Gastrocnemius medialis (tissue), 4 donors: ENCODE measurements at regions not wholly inside any gene's neighbourhood (a gene's known extent, or its start where the extent isn't known, plus 50 kb on each side); places are given as distances from the start of the nearest gene placed in this dataset.

Experiments used
- ATAC-seq, 2 donors: fragments of 150-250 bp; one replicate each; pipeline ENCODE4 v1.9.1; 2016
- DNase-seq, 2 donors: peaks; one replicate each; pipeline ENCODE4 v3.0.0-alpha.2; 2019
- H3K27ac ChIP-seq, 4 donors: fragments of 200-600 bp; sonication (generic); 1 replicate in 1 of 4; 2 replicates in 3 of 4; pipeline ENCODE4 v1.5.1; 2016 to 2018; ENCODE audit warnings: mild to moderate bottlenecking in 2 of 4, moderate library complexity in 1 of 4
- H3K27me3 ChIP-seq, 3 donors: fragments of 200-600 bp; sonication (generic) in 2 of 3; 1 replicate in 1 of 3; 2 replicates in 2 of 3; pipeline versions ENCODE4 v1.5.1 to v1.6.0; 2016 to 2019; ENCODE audit warnings: mild to moderate bottlenecking in 1 of 3, moderate library complexity in 1 of 3
- H3K36me3 ChIP-seq, 2 donors: fragments of 200-600 bp; sonication (generic) in 1 of 2; one replicate each; pipeline ENCODE4 v1.5.1; 2017 to 2018
- H3K4me1 ChIP-seq, 2 donors: fragments of 200-600 bp; sonication (generic) in 1 of 2; one replicate each; pipeline ENCODE4 v1.5.1; 2016 to 2017; ENCODE audit warnings: mild to moderate bottlenecking in 2 of 2
- H3K4me3 ChIP-seq, 4 donors: fragments of 200-600 bp; sonication (generic) in 3 of 4; 1 replicate in 1 of 4; 2 replicates in 3 of 4; pipeline ENCODE4 v1.5.1; 2016 to 2019; ENCODE audit warnings: mild to moderate bottlenecking in 2 of 4
- H3K9me3 ChIP-seq, 3 donors: fragments of 200-600 bp; sonication (generic) in 2 of 3; 1 replicate in 1 of 3; 2 replicates in 2 of 3; pipeline ENCODE4 v1.5.1; 2016 to 2019
- CTCF ChIP-seq, 5 experiments: fragments of 450-650 bp in 3 of 5; fragments of 200-600 bp in 2 of 5; sonication (generic) in 2 of 5; IDR thresholded peaks in 4 of 5; conservative IDR thresholded peaks in 1 of 5; 1 replicate in 4 of 5; 2 replicates in 1 of 5; pipeline ENCODE4 v1.5.1; 2016 to 2019; ENCODE audit warnings: antibody characterized with exemption in 5 of 5, mild to moderate bottlenecking in 3 of 5, moderate library complexity in 3 of 5
- POLR2A ChIP-seq, 2 donors: fragments of 450-650 bp; IDR thresholded peaks; one replicate each; pipeline ENCODE4 v1.6.1; 2017; ENCODE audit warnings: antibody characterized with exemption in 2 of 2, mild to moderate bottlenecking in 2 of 2, moderate library complexity in 2 of 2
- in situ Hi-C, 4 donors: fragments of 200-750 bp; cut with MboI; loops; one replicate each; pipeline versions ENCODE4 v1.15.0 to v1.8.0; 2017; ENCODE audit warnings: low sequenced_read_pairs in 4 of 4
- intact Hi-C: fragments of 100-400 bp; cut with DNase I; formaldehyde crosslinking; loops from one replicate; pipeline ENCODE4 v1.15.1; 2023; ENCODE audit warnings: low total_unique reads

GRCh38 chr4:138870737-138871554 is 144.6 kb upstream of the NOCT start:
- TF ChIP-seq CTCF (IDR thresholded peaks at IDR 0.05 in 4 of 5, conservative IDR thresholded peaks at IDR 0.05 in 1 of 5): peak; percentile 74 to 87 (median 83)
- no peak for TF ChIP-seq POLR2A (IDR thresholded peaks at IDR 0.05)
- H3K9me3 ChIP-seq: no peaks in the 10 kb centered on the region
- ATAC-seq (peak; percentile 74 to 84), DNase-seq (peak; percentile 11 to 36)
- no peaks in the 10 kb centered on the region for H3K27me3 ChIP-seq
- no peak overlapping the region for H3K4me3 ChIP-seq
- H3K4me1 ChIP-seq: peaks cover 3 to 6% of the 10 kb centered on the region in 2 donors
- in situ Hi-C loops: loop anchor here in 1 of 4 donors (25.0 kb wide), 1 partner anchor 1059 kb away; no protein-coding TSS in a partner anchor
- no peaks in the 10 kb centered on the region for H3K36me3 ChIP-seq
- H3K27ac ChIP-seq: no peak overlapping the region
- intact Hi-C loops: loop anchor here (1.0 to 10.0 kb wide), 2 partner anchors 67 to 776 kb away; no protein-coding TSS in a partner anchor

- no peak for TF ChIP-seq POLR2A (IDR thresholded peaks at IDR 0.05)
- no peak for TF ChIP-seq CTCF (IDR thresholded peaks at IDR 0.05 in 4 of 5, conservative IDR thresholded peaks at IDR 0.05 in 1 of 5)
- Histone ChIP-seq H3K27me3 (no peaks in the 10 kb centered on the region), H3K4me3 (no peak overlapping the region), H3K36me3 (no peaks in the 10 kb centered on the region), H3K9me3 (no peaks in the 10 kb centered on the region), H3K4me1 (peaks cover 3 to 6% of the 10 kb centered on the region in 2 donors), H3K27ac (no peak overlapping the region)
- in situ Hi-C loops: loop anchor here in 1 of 4 donors (25.0 kb wide), 1 partner anchor 1057 kb away; no protein-coding TSS in a partner anchor
- intact Hi-C loops: loop anchor here (10.0 kb wide), 1 partner anchor 775 kb away; no protein-coding TSS in a partner anchor
- no peak for DNase-seq
- no peak for ATAC-seq
These were observed 145.9 kb upstream of the NOCT start for GRCh38 chr4:138869631-138870030.

- peaks cover 3 to 6% of the 10 kb centered on the region in 2 donors for H3K4me1 ChIP-seq
- peak in 1 of 2 donors; percentile 67 for ATAC-seq
- intact Hi-C loops: no loop called here
These were observed 146.4 kb upstream of the NOCT start for GRCh38 chr4:138869165-138869564.

GRCh38 chr4:138868562-138868961 is 147.0 kb upstream of the NOCT start:
- H3K36me3 ChIP-seq: no peaks in the 10 kb centered on the region
- no peak overlapping the region for H3K27ac ChIP-seq
- H3K27me3 ChIP-seq: no peaks in the 10 kb centered on the region
- DNase-seq: no peak
- intact Hi-C loops (no loop called here), in situ Hi-C loops (loop anchor here in 1 of 4 donors (25.0 kb wide), 1 partner anchor 1056 kb away; no protein-coding TSS in a partner anchor)
- no peaks in the 10 kb centered on the region for H3K9me3 ChIP-seq
- TF ChIP-seq CTCF (IDR thresholded peaks at IDR 0.05 in 4 of 5, conservative IDR thresholded peaks at IDR 0.05 in 1 of 5) (no peak), POLR2A (IDR thresholded peaks at IDR 0.05) (no peak)
- H3K4me1 ChIP-seq: peaks cover 3 to 6% of the 10 kb centered on the region in 2 donors
- no peak for ATAC-seq
- no peak overlapping the region for H3K4me3 ChIP-seq

More at GRCh38 chr4:138869165-138869564, 146.4 kb upstream of the NOCT start:
- DNase-seq: no peak
- TF ChIP-seq POLR2A (IDR thresholded peaks at IDR 0.05) (no peak), CTCF (IDR thresholded peaks at IDR 0.05 in 4 of 5, conservative IDR thresholded peaks at IDR 0.05 in 1 of 5) (no peak)
- Histone ChIP-seq H3K9me3 (no peaks in the 10 kb centered on the region), H3K27ac (no peak overlapping the region), H3K36me3 (no peaks in the 10 kb centered on the region), H3K4me3 (no peak overlapping the region), H3K27me3 (no peaks in the 10 kb centered on the region)
- in situ Hi-C loops: loop anchor here in 1 of 4 donors (25.0 kb wide), 1 partner anchor 1057 kb away; no protein-coding TSS in a partner anchor
